Psoas muscle (tissue), 7 donors: ENCODE measurements at regions not wholly inside any gene's neighbourhood (a gene's known extent, or its start where the extent isn't known, plus 50 kb on each side); places are given as distances from the start of the nearest gene placed in this dataset.

Experiments
- ATAC-seq, 4 donors: fragments of 200-7000 bp; cut with Tn5 transposase; one replicate each; pipeline ENCODE4 v1.9.1; 2020; ENCODE audit warnings: moderate library complexity in 3 of 4, mild to moderate bottlenecking in 2 of 4
- DNase-seq, 2 donors: peaks; one replicate each; pipeline ENCODE4 v3.0.0-alpha.2; 2020
- H3K27ac ChIP-seq: fragments of 200-600 bp; one replicate; pipeline ENCODE4 v1.8.0; 2022
- H3K27me3 ChIP-seq, 3 donors: fragments of 200-600 bp in 1 of 3; one replicate each; pipeline versions ENCODE4 v1.6.1 to v1.8.0; 2013 to 2022; ENCODE audit warnings: low read length in 2 of 3, mild to moderate bottlenecking in 2 of 3, moderate library complexity in 1 of 3; ENCODE audit not compliant: insufficient read depth in 3 of 3
- H3K36me3 ChIP-seq, 2 donors: fragments of 200-600 bp in 1 of 2; one replicate each; pipeline versions ENCODE4 v1.6.1 to v1.8.0; 2013 to 2022; ENCODE audit warnings: low read depth in 1 of 2, mild to moderate bottlenecking in 1 of 2, moderate library complexity in 1 of 2; ENCODE audit not compliant: insufficient read depth in 1 of 2
- H3K4me1 ChIP-seq: fragments of 200-600 bp; one replicate; pipeline ENCODE4 v1.8.0; 2022
- H3K4me3 ChIP-seq: fragments of 200-600 bp; one replicate; pipeline ENCODE4 v1.8.0; 2022; ENCODE audit warnings: mild to moderate bottlenecking
- H3K9me3 ChIP-seq: fragments of 200-600 bp; one replicate; pipeline ENCODE4 v1.8.0; 2022
- WGBS, 3 donors: extraction: QIAGEN DNeasy Blood & Tissue Kit; methylation state at CpG; one replicate each; pipeline versions ENCODE4 v1.1.6 to v1.1.7; 2013; 5-methylcytosine and 5-hydroxymethylcytosine counted together
- intact Hi-C, 2 donors: fragments of 100-400 bp; cut with DNase I; formaldehyde crosslinking; loops; one replicate each; pipeline versions ENCODE4 v1.11.0 to v1.14.2; 2022
- TF ChIP-seq, protein P1 (sequence below): fragments of 200-600 bp; IDR thresholded peaks from one replicate; pipeline ENCODE4 v1.8.0; 2022; ENCODE audit warnings: antibody characterized with exemption
- donor health status: healthy with polysubstance abuse.
- donor health status: DM: no; HTN: no; CAD: no; lungs with moderate emphysema.
- donor health status: Bipolar disorder and iron deficiency.
- donor health status: healthy.
- donor health status: DM: yes; HTN: yes; CAD: no.
- donor health status: DM: no; HTN: no; CAD: no.
- donor health status: DM: yes; HTN: yes; CAD: no.

DNA sequence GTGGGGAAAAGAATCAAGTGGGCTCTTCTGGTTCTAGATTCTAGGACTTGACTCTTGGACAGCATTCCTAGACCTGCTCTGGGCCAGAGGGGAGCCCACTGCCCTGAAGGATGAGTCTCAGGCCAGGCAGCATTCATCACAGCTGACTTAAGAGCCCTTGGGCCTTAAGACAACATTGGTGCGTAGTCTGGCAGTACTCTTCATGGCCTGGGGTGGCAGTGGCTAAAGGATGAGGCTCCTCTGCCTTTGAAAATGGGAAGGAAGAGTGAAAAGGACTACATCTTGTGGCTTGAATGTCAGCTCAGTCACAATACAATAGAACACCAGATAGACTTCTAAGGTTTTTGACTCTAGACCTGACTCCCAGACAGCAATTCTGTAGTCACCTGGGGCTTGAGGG, 1415.1 kb upstream of the PRMT6 start:
- WGBS, 3 donors: 71 to 79% (median 75%) methylated on average over 1 of the region's 1 CpG
- H3K9me3 ChIP-seq: no peaks in the 10 kb centered on the region
- ATAC-seq (no peak), DNase-seq (no peak)
- H3K27me3 ChIP-seq: no peaks in the 10 kb centered on the region
- no peak overlapping the region for H3K27ac ChIP-seq
- H3K4me1 ChIP-seq: no peaks in the 10 kb centered on the region
- intact Hi-C loops: no loop called here
- H3K36me3 ChIP-seq: no peaks in the 10 kb centered on the region
- no peak overlapping the region for H3K4me3 ChIP-seq
- TF ChIP-seq, protein P1, sequence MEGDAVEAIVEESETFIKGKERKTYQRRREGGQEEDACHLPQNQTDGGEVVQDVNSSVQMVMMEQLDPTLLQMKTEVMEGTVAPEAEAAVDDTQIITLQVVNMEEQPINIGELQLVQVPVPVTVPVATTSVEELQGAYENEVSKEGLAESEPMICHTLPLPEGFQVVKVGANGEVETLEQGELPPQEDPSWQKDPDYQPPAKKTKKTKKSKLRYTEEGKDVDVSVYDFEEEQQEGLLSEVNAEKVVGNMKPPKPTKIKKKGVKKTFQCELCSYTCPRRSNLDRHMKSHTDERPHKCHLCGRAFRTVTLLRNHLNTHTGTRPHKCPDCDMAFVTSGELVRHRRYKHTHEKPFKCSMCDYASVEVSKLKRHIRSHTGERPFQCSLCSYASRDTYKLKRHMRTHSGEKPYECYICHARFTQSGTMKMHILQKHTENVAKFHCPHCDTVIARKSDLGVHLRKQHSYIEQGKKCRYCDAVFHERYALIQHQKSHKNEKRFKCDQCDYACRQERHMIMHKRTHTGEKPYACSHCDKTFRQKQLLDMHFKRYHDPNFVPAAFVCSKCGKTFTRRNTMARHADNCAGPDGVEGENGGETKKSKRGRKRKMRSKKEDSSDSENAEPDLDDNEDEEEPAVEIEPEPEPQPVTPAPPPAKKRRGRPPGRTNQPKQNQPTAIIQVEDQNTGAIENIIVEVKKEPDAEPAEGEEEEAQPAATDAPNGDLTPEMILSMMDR: no peak

DNA sequence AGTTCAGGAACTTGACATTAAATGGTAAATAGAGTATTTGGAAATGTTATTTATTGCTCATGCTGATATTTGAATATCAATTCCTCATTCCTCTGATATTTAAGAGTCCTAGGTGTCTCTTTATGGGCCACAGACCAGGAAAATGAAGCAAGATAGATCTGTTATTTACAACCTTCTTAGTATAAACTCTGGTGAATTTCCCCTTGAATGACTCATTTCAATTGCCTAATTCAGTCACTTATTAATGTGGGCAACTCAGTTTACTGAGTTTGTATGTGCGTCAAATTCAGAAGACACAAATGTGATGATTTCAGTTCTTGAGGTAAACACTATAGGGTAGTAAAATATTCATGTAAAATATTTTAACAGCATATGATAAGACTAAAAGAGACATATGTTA, 1404.4 kb upstream of the PRMT6 start:
- Histone ChIP-seq H3K4me1 (no peaks in the 10 kb centered on the region), H3K9me3 (no peaks in the 10 kb centered on the region), H3K27me3 (no peaks in the 10 kb centered on the region), H3K27ac (no peak overlapping the region), H3K4me3 (no peak overlapping the region), H3K36me3 (no peaks in the 10 kb centered on the region)
- intact Hi-C loops: no loop called here
- no peak for DNase-seq
- ATAC-seq: no peak
- TF ChIP-seq, protein P1: no peak
- 89 to 98% (median 94%) methylated on average over 1 of the region's 1 CpG for WGBS, 3 donors

DNA sequence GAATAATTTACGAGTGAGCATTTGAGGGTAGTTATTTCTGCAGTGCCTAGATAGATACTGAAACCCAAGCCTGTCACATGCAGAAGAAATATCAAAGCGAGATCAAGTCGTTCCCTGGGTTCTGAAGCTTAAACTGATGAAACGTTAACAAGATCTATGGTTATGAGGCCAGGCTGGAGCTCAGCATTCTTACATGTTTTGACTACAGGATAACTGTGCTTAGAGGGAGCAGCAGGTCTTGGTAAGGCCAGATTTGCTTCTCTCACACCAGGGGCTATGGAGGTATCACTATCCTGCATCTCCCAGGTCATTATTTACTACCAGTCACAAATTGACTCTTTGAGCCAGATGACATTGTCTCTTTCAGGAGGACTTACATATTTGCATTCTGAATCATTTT, 1401.4 kb upstream of the PRMT6 start:
- no peak overlapping the region for H3K4me3 ChIP-seq
- DNase-seq: no peak
- H3K27me3 ChIP-seq: no peaks in the 10 kb centered on the region
- TF ChIP-seq, protein P1: no peak
- intact Hi-C loops: no loop called here
- no peaks in the 10 kb centered on the region for H3K36me3 ChIP-seq
- H3K9me3 ChIP-seq: no peaks in the 10 kb centered on the region
- whole genome bisulfite sequencing, 3 donors: 38 to 50% (median 40%) methylated on average over 4 of the region's 4 CpGs
- no peaks in the 10 kb centered on the region for H3K4me1 ChIP-seq
- no peak for ATAC-seq
- no peak overlapping the region for H3K27ac ChIP-seq

DNA sequence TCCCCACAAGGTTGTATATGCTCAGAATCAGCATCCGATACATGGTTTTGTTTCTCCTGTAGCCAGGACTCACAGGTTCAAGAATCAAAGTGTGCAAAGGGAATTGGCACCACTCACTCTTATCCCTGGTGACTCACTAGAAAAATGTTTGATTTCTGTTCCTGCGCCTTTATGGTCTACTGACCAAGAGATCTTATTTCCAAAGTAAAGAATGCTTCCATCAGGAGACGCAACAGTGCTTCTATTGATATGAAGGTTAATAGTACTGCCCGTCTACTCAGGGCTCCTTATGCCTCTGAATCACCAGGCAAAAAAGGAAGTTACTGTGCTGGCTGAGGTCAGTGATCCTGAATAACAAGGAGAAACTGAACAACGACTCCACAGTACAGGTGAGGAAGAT, 1392.0 kb upstream of the PRMT6 start:
- H3K9me3 ChIP-seq: no peaks in the 10 kb centered on the region
- DNase-seq (no peak), ATAC-seq (no peak)
- no peaks in the 10 kb centered on the region for H3K27me3 ChIP-seq
- 82 to 84% (median 83%) methylated on average over 5 of the region's 5 CpGs for WGBS, 3 donors
- H3K27ac ChIP-seq: no peak overlapping the region
- intact Hi-C loops: no loop called here
- no peak overlapping the region for H3K4me3 ChIP-seq
- no peaks in the 10 kb centered on the region for H3K4me1 ChIP-seq
- TF ChIP-seq, protein P1: no peak
- H3K36me3 ChIP-seq: no peaks in the 10 kb centered on the region

DNA sequence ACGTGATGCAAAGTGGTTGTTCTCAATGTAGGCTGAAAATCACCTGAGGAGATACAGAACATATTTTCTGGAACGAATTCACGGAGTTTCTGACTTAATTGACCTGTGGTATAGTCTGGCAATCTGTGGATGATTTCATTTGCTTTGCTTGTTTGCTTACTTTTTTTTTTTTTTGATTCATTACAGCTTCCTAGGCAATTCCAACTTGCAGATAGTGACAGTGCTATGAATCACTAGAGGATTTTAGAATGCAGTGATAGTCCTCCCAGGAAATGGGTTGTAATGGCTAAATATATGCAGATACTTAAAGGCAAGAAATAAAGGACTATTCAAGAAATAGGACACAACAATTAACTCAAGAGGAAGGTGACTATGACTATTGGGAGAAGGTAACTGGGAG, 1378.1 kb upstream of the PRMT6 start:
- no peaks in the 10 kb centered on the region for H3K27me3 ChIP-seq
- no peaks in the 10 kb centered on the region for H3K36me3 ChIP-seq
- DNase-seq (no peak), ATAC-seq (no peak)
- 55 to 63% (median 60%) methylated on average over 3 of the region's 3 CpGs for WGBS, 3 donors
- TF ChIP-seq, protein P1: no peak
- intact Hi-C loops: no loop called here
- no peak overlapping the region for H3K27ac ChIP-seq
- H3K9me3 ChIP-seq: no peaks in the 10 kb centered on the region
- H3K4me3 ChIP-seq: no peak overlapping the region
- no peaks in the 10 kb centered on the region for H3K4me1 ChIP-seq
